Lung (tissue), 11 donors: ENCODE measurements at regions not wholly inside any gene's neighbourhood (a gene's known extent, or its start where the extent isn't known, plus 50 kb on each side); places are given as distances from the start of the nearest gene placed in this dataset.

Experiments
- ATAC-seq: fragments of 200-7000 bp; cut with Tn5 transposase; one replicate; pipeline ENCODE4 v1.9.1; 2020; ENCODE audit warnings: moderate number of reproducible peaks; ENCODE audit not compliant: insufficient read depth, low FRiP score
- DNase-seq, 3 donors: peaks; one replicate each; pipeline ENCODE4 v3.0.0-alpha.2; 2013 to 2017
- H3K27ac ChIP-seq, 2 donors: one replicate each; pipeline ENCODE4 v1.5.1; 2013; ENCODE audit warnings: mild to moderate bottlenecking in 2 of 2, moderate library complexity in 2 of 2, control low read depth in 1 of 2, inconsistent platforms in 1 of 2, low read depth in 1 of 2, low read length in 1 of 2
- H3K27me3 ChIP-seq, 3 donors: one replicate each; pipeline ENCODE4 v1.5.1; 2013; ENCODE audit warnings: low read length in 2 of 3; ENCODE audit not compliant: control insufficient read depth in 3 of 3, insufficient read depth in 3 of 3
- H3K36me3 ChIP-seq, 4 donors: one replicate each; pipeline ENCODE4 v1.5.1; 2013; ENCODE audit warnings: low read length in 4 of 4, mild to moderate bottlenecking in 1 of 4, moderate library complexity in 1 of 4; ENCODE audit not compliant: control insufficient read depth in 4 of 4, insufficient read depth in 4 of 4
- H3K4me1 ChIP-seq, 5 donors: one replicate each; pipeline ENCODE4 v1.5.1; 2013; ENCODE audit warnings: low read length in 5 of 5, mild to moderate bottlenecking in 2 of 5, moderate library complexity in 1 of 5; ENCODE audit not compliant: control insufficient read depth in 5 of 5, insufficient read depth in 5 of 5
- H3K4me3 ChIP-seq: one replicate; pipeline ENCODE4 v1.5.1; 2013; ENCODE audit warnings: mild to moderate bottlenecking, control low read depth, moderate library complexity
- H3K9ac ChIP-seq, 2 donors: one replicate each; pipeline ENCODE4 v1.5.1; 2013; ENCODE audit warnings: low read length in 2 of 2, control low read depth in 1 of 2; ENCODE audit not compliant: insufficient read depth in 1 of 2
- H3K9me3 ChIP-seq, 4 donors: one replicate each; pipeline ENCODE4 v1.5.1; 2013; ENCODE audit warnings: low read length in 3 of 4, mild to moderate bottlenecking in 1 of 4, moderate library complexity in 1 of 4; ENCODE audit not compliant: control insufficient read depth in 4 of 4, insufficient read depth in 3 of 4
- CTCF ChIP-seq: IDR thresholded peaks from 2 replicates; pipeline ENCODE4 v1.5.1; 2012; ENCODE audit warnings: mild to moderate bottlenecking; ENCODE audit errors: control extremely low read depth, extremely low read depth
- WGBS, 2 donors: extraction: QIAGEN DNeasy Blood & Tissue Kit; methylation state at CpG; one replicate each; pipeline ENCODE4 v1.1.7; 2013; 5-methylcytosine and 5-hydroxymethylcytosine counted together
- donor health status: control.
- donor health status: control.
- donor health status: Bipolar disorder and iron deficiency.
- donor health status: healthy.
- donor health status: DM: yes; HTN: yes; CAD: no.

GRCh38 chr5:175220549-175220948 lies 223.4 kb downstream of the DRD1 start:
- 78 to 94% methylated on average over 1 of the region's 1 CpG for WGBS, 2 donors
- no peak for TF ChIP-seq CTCF
- ATAC-seq = no peak

GRCh38 chr5:175219366-175219765 lies 224.6 kb downstream of the DRD1 start:
- ATAC-seq (no peak), DNase-seq (no peak)
- Histone ChIP-seq H3K4me1 (peaks cover 0 to 3% (median 0%) of the 10 kb centered on the region in 5 donors), H3K4me3 (no peak overlapping the region), H3K9ac (no peak overlapping the region), H3K36me3 (no peaks in the 10 kb centered on the region), H3K9me3 (peaks cover 0 to 4% (median 0%) of the 10 kb centered on the region in 4 donors), H3K27ac (no peak overlapping the region), H3K27me3 (no peaks in the 10 kb centered on the region)
- TF ChIP-seq CTCF = no peak
- WGBS, 2 donors = 40 to 47% methylated on average over 2 of the region's 2 CpGs

More at GRCh38 chr5:175220549-175220948, 223.4 kb downstream of the DRD1 start:
- no peak overlapping the region for H3K4me3 ChIP-seq
- H3K36me3 ChIP-seq = no peaks in the 10 kb centered on the region
- H3K27ac ChIP-seq = no peak overlapping the region
- DNase-seq = no peak
- no peaks in the 10 kb centered on the region for H3K27me3 ChIP-seq
- peaks cover 0 to 3% (median 0%) of the 10 kb centered on the region in 5 donors for H3K4me1 ChIP-seq
- no peak overlapping the region for H3K9ac ChIP-seq
- peaks cover 0 to 4% (median 0%) of the 10 kb centered on the region in 4 donors for H3K9me3 ChIP-seq

GRCh38 chr5:175216991-175217390 lies 227.0 kb downstream of the DRD1 start:
- WGBS, 2 donors = 55 to 79% methylated on average over 6 of the region's 6 CpGs
- ATAC-seq = no peak
- peak in 1 of 3 donors; percentile 5 for DNase-seq
- no peaks in the 10 kb centered on the region for H3K9me3 ChIP-seq
- no peak overlapping the region for H3K4me3 ChIP-seq
- H3K27me3 ChIP-seq = peaks cover 0 to 3% (median 0%) of the 10 kb centered on the region in 3 donors
- TF ChIP-seq CTCF = no peak
- no peaks in the 10 kb centered on the region for H3K36me3 ChIP-seq
- H3K4me1 ChIP-seq = peaks cover 0 to 3% (median 0%) of the 10 kb centered on the region in 5 donors
- peak overlapping the region in 1 of 2 donors; percentile 11 for H3K27ac ChIP-seq
- H3K9ac ChIP-seq = no peak overlapping the region

GRCh38 chr5:175215906-175216305 lies 228.1 kb downstream of the DRD1 start:
- Histone ChIP-seq H3K27ac (no peak overlapping the region), H3K9me3 (no peaks in the 10 kb centered on the region), H3K36me3 (no peaks in the 10 kb centered on the region), H3K4me1 (peaks cover 0 to 3% (median 0%) of the 10 kb centered on the region in 5 donors), H3K9ac (no peak overlapping the region), H3K4me3 (no peak overlapping the region), H3K27me3 (peaks cover 0 to 3% (median 0%) of the 10 kb centered on the region in 3 donors)
- ATAC-seq = no peak
- no peak for TF ChIP-seq CTCF
- 68 to 75% methylated on average over 11 of the region's 11 CpGs for WGBS, 2 donors
- DNase-seq = no peak
